HUDEP-2 (cell line): ENCODE measurements at regions not wholly inside any gene's neighbourhood (a gene's known extent, or its start where the extent isn't known, plus 50 kb on each side); places are given as distances from the start of the nearest gene placed in this dataset.

ENCODE experiments used
- DNase-seq, 76 experiments: peaks; one replicate each; lab custom pipeline; 2025; ENCODE audit not compliant: unreplicated experiment in 76 of 76; lab: John Stamatoyannopoulos, UW

DNA sequence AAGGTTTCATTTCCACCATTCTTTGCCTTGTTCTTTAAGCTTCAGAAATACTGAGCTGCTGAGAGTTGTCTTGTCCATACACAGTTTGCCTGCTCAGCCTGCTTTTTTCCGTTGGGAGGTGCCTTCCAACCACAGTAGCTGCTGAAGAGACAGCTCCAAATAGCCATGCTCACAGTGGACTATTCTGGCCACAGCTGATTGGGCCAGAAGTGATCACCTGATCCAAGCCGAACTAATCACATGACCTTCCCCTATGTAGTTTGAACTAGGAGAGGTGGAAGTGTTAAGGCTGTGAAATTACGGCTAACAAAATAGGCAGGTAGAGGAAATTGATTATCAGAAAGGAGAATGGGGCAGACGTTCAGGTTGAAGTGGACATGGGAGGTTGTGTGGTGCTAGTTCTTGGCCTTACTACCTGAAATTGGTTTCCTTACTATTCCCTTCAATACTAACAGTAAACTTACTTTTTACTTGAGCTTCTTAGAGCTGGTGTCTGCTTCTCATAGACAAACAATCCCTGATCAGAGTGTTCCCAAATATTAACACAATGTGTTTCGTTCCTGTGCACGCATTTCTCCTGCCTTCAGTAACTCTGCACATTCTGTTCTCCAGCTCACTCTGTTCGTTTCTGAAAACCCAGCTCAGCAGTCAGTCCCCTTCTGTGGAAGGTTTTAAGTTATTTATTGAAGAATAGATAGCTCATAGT lies 136.1 kb downstream of the RWDD3 start:
- DNase-seq = no peak

DNA sequence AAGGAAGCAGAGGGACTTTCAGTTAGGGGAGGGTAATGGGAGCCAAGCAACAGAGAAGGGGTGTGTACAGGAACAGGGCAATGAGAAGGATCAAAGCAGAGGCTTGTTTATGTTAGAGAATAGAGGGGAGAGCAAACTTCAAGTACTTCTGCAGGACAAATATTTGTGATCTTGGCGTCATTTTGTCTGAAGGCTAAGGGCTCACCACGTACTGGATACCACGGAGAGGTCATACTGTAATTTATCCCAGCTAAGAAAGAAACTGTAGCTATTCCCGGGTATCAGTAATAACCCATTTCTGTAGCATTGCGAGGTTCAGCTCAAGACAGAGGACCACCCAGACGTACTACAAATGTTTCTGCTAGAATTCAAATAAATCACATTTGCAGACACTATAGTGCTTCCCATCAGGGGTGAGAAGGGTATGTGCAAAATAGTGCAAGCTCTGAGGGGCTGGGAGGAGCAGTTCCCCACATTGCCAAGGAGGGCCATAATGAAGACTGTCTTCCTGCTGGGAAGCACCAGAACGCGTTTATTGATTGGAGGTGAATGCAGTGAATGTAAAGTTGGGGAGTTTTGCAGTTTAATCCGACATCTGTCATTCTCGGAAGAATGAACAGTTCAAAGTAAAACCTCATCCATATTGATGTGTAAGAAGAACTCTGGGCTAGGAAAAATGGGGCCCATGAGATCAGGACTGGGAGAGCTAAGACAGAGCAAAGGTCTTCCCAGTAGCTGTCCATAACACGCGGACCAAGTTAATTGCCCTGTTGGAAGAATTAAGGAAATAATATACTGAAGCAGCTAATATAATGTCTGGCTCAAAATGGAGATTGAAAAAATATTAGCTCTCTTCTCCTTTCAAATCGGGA lies 136.9 kb downstream of the RWDD3 start:
- DNase-seq = no peak

DNA sequence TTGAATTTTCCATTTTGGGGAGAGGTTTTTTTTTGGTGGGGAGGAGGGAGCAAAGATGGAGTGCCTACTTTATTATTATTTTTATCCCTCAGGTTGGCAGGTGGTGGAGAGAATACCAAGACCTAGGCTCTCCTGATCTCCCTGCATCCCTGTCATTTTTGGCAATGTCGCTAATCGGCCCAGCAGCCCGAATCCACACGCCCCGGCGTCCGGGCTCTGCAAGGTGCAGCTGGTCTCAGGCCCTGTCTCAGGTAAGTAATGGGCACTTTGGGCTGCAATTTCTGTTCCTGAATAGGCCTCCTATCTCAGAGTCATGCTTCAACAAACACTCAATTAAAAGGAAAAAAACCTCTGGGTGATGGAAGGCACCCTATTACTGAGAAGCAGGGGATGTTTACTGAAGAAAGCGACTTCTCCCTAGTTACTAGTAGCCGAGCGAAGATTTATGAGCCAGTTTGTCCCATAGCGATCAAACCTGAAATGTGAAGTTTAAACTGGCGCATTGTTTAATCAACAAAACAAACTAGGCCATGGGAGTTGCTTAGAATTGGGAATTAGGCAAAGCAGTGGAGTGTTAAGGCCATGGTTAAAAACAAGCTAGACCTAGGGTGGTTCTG lies 137.8 kb downstream of the RWDD3 start:
- DNase-seq = no peak

DNA sequence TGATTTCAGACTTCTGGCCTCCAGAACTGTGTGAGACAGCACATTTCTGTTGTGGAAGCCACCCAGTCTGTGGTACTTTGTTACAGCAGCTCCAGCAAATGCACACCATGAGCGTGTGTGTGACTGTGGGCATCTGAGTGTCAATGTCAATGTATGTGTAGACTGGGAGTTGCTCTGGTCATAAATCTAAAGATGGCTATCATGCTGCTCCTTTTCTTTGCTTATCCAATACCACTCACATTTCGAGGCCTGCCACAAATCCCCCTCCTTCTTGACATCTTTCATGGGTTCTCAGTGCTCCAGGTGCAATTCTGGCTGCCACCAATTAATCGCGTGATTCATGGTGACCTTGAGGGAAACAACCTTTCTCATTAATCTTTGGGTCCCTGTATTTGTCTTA lies 141.2 kb downstream of the RWDD3 start:
- DNase-seq = no peak

DNA sequence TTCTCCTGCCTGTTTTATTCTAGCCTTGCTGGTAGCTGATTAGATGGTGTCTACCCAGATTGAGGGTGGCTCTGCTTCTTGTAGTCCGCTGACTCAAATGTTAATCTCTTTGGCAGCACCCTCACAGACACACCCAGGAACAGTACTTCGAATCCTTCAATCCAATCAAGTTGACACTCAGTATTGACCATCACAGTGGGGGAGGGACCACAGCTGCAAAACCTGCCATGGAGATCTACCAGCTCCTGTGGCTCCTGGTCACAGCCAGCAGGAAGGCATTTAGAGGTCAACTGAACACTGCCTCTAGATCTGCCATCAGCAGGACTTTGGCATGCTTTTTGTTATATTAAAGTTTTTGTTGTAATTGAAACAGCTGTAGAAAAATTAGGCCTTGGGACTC lies 146.9 kb downstream of the RWDD3 start:
- no peak for DNase-seq

DNA sequence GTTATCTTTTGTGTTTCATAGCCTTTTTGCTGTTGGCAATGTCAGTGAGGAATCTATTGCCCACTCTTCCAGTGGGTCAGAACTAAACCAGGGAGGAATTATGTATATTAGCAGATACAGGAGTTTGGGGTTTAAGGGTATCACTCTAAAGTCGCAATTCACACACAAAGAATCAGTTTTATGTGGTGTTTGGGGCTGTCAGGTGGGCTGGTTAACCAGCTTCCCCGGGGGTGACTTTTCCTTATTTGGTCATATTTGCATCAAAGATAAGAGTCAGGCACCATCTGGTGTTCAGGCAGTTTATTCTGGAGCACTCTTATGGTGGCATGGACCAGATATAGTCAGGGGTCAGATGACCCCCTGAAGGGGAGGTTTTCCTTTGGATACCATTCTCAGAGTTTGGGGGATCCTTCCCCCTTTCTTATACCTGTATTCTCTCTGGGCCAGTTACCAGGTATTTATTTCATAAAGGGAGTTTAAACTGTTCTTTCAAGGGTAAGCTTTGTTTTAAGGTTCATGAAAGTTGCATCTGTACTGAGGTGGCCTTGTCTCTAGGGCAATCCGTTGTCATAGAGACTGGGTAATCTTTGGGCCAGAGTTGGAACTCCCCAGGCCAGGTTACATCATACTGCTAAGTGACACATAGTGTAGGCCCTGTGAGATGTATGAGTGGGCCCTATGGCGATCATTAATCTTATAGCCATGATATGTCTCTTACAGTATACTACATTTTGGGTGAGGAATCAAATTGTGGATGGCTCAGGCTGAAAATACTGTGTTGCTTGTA lies 148.2 kb downstream of the RWDD3 start:
- DNase-seq = no peak

DNA sequence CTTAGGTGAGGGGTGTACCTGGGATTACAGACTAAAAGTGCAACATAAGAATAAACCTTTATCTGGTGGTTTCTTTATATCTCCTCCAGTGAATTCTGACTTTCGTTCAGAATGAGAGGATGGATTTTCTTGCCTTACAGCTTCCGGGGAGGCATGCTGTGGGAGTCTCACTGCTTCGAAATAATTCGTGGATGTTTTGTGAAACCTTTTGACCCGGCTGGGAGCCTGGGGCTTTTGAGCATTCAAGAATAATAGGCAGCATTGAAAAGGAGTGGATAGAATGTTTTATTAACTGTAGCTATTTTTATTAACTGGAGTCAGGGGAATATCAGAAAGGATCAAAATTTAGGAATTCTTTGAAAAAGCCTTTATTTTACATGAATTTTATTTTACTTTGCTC lies 149.1 kb downstream of the RWDD3 start:
- DNase-seq = no peak

DNA sequence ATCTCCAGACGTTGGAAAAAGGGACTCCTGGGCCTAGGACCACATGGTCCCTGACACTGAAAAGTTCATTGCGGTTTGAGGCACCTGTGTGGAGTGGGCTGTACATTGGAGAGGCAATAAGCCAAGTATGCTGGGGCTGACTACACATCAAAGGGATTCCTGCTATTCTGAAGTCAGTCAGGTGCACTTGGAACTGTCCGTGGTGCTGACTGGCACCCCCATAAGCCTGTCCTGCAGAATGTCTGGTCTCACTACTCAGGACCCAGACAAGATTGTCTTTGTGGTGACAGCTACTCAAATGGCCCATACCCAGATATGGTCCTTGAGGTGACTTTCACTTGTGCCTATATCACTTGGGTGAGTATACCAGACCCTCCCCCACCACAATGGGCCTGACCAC lies 150.6 kb downstream of the RWDD3 start:
- peak in 46 of 76 experiments; percentile 3 to 57 (median 24) for DNase-seq

DNA sequence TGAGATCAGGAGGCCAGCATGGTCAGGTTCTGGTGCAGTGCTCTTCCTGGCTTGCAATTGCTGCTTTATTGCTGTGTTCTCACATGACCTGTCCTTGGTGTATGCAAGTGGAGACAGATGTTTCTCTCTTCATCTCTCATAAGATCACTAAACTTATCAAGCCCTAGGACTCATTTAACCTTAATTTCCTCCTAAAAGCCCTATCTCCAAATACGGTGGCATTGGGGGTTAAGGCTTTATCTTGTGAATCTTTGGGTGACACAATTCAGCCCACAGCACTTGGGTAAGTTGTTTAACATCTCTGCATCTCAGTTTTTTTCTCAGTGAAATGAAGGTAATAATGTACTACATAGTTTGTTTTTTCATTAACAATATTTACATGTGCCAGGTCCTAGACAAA lies 152.4 kb downstream of the RWDD3 start:
- DNase-seq = no peak

DNA sequence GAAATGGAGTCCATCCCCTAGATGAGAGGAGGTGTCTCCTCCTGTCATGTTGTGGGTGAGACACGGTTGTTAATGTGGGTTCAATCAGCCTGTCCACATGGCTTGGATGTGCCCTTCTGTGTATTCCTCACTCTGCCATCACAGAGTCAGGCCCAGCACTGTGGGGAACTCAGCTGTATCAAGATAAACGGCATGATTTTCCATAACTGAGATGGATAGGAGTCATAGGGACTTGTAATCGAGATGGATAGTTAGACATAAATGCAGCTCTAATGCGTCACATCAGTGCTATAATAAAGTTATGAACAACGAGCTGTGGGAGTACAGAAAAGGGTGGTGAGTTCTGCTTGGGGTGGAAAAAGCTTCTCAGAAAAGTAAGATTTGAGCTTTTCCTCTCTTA lies 152.9 kb downstream of the RWDD3 start:
- DNase-seq = no peak

DNA sequence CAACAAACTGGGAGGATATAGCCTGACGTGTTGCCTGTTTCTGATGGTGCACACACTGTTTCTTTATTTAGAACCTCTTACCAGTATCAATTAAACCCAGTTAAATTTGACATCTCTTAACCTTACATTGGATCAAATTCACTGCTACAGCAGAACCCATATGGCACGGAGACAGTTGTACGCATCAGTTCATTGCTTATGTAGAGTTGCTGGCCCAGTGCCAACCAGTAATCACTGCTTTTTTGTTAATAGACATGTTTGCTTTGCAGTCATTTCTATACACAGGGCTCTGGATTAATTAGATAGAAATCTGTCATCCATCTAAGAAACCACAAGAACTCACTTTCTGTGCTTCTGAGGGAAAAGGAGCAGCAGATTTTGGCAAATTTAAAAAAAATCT lies 154.0 kb downstream of the RWDD3 start:
- DNase-seq = no peak

DNA sequence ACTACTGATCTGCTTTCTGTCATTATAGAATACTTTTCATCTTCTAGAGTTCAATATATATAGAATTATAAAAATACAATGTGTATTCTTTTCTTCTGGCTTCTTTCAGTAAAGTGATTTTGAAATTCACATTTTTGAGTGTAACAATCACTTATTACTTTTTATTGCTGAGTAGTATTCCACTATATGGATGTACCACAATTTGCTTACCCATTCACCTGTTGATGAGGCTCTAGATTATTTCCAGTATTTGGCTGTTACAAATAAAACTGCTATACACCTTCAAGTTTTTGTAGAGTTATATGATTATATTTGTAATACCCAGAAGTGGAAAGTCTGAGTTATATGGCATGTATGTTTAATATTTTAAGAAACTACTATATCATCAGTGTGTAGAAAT lies 159.4 kb downstream of the RWDD3 start:
- DNase-seq = no peak

DNA sequence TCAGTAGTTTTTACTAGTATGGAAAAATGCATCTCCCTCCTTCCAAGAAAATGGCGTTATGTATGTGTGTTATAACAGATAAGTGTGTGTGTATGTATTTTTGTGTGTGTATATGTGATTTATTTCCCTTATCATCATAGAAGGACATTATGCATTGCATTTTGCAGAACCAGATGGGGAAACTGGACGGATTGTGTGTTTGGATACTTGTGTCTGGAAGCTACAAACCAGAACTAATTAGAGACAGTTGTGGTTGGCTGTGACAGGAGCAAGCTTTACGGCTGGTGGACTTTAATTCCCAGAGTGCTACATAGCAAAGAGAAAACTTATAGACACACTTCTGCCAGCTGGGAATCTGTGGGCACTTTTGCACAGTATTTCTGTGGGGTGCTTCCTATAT lies 162.5 kb downstream of the RWDD3 start:
- no peak for DNase-seq

DNA sequence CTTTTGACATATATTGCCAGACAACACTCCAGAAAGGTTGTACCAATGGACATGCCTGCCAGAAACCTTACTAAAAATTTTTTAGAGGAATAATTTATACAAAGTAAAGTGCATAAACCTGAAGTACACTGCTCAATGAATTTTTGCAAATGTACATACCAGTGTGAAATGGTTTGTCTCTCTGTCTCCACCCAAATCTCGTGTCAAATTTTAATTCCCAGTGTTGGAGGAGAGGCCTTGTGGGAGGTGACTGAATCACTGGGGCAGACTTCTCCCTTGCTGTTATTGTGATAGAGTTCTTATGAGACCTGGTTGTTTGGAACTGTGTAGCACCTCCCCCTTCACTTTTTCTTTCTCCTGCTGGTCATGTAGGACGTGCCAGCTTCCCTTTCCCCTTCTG lies 168.8 kb downstream of the RWDD3 start:
- no peak for DNase-seq

DNA sequence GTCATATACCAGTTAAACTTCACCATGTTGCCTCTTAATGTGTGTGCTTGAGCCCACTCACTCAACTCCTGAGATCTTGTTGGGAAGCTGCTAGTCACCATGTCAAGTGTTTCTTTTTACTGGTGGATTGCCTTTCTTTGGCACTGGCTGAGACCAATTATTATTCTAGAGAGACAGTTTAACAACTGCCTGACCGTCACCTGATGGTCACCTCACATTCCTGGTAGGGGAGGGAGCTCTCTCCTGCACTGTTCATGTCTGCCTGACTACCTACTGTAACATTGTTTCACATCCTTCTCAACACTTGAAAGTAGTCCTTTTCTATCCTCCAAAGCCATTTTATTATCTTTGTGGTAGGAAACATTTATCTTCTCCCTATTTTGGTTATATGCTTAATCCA lies 172.3 kb downstream of the RWDD3 start:
- DNase-seq = no peak

DNA sequence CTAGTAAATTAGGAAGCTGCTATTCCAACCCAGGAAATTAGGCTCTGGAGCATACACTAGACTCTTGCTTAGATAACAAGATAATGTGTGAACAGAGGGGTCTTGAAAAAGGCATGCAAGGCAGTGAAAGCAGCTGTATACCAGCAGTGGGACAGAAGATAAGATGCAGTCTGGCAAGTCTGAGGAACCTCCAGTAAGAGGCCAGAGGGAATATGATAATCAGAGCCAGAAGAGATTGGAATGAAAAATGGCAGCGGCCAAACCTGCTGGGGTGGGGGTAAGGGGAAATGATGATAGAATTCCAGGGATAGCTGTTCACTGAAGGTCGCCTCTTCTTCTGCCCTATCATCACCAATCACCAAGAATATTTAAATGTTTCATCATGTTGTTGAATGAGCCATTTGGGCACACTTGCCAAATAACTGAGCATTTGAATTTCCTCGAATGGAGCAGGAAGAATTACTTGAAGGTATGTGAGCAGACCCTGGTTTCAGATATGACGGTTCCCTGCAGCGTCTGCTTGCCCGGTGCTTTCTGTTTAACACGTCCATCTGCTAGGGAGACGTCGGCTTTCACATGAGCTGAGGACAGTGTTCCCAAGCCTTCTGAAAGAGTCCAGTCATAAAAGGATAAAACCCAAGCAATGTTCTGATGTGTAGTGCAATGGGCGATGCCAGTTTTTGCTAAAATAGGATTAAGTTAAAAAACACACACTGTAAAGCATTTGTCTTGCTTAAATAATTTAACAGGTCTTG lies 173.3 kb downstream of the RWDD3 start:
- no peak for DNase-seq

DNA sequence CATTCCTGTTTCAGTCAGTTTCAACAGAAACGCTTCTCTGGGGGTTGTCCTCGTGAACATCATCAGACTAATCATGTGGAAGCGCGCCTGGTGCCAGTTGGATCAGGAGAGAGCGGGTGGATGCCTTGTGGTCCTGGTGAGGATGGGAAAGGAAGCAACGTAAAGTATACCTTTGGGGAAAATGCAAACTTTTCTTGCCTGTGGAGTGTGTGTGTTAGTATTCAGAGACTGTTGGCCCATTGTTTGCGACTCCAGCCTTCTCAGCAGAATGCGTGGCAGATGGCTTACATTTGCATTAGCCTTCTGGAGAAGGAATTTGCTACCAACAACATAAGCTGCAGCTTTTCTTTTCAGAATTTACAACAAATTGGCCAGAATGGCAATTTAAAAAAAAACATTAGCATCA lies 173.9 kb downstream of the RWDD3 start:
- DNase-seq = no peak

DNA sequence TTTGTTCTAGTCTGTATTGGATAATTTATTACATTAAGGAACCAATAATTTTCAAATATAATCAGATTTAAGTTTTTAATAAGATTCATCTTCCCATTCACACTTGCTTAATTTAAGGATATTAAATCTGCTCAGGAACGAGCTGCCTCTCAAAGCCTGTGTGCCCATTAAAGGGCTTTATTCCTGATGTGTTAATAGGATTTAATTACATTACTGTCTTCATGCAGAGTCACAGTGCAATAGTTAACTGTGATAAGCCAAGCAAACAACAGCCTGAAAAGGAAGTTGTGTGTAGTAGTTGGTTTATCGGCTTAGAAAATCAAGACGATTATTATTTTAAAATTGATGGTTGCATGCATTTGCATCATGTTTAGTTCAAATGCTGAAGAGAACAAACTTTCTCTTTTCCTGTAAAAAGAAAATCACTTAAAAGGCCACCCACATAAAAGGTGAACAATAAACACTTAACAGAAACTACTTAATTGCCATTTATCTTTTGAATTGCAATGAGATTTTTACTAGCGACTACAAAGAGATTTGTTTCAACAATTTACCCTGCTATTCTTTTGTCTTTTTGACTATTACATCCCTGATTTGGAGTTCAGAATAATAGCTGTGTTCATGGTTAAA lies 174.6 kb downstream of the RWDD3 start:
- DNase-seq = no peak

DNA sequence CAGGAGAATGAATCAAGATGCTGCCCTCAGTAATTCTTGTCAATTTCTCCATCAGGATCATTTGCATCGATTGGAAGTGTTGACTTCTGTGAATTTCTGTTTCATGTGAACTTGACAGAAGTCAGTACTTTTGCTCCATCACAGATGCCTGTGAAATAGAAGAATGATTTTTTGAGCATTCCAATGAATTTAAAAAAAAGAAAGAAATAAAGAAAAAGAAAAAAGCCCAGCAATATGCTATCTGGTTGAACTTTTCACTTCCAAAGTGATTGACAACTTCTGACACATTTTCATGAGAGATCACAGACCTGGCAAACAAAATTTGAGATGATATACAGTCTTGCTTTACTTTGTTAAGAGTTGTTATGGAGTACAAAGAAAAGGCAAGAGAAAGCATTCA lies 175.3 kb downstream of the RWDD3 start:
- no peak for DNase-seq

DNA sequence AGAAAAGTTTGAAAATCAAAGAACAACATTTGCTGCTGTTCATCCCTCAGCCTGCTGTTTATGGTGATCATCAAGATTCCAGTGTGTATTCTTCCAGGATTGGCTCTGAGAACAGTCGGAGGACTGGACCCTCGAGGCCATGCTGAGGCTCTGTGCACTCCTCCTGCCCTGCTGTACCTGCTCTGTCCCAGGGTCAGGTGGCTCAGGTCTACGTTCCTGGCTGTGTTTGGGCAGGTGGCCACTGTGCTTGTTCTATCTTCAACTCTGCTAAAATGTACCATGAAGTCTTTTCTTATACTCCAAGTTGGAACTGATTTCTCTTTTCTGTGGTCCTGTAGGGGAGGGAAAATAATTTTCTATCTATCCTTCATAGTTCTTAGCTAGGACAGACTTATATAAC lies 175.9 kb downstream of the RWDD3 start:
- DNase-seq = no peak
